ENCODE measurements at regions not wholly inside any gene's neighbourhood (a gene's known extent, or its start where the extent isn't known, plus 50 kb on each side); places are given as distances from the start of the nearest gene placed in this dataset.

DNA sequence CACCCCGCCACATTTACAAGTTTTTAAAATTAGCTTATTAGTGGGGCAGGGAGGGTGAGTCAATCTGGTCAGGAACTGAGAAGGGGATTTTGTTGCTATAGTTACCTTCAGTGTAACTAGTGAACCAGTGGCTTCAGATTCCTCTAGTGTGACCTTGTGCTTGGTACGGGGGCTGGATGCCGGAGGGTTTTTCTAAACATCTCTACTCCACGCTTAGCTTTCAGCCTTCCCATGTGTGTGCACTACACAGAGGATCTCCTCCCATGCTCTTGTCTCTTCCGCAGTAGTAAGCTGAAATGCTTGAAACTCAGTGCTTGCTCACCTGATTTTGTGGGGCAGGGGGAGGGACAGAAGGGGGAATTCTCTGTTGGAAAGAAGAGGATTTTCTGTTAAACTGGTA lies 67.9 kb upstream of the AKAP13 start:
- DNase-seq: no peak

DNA sequence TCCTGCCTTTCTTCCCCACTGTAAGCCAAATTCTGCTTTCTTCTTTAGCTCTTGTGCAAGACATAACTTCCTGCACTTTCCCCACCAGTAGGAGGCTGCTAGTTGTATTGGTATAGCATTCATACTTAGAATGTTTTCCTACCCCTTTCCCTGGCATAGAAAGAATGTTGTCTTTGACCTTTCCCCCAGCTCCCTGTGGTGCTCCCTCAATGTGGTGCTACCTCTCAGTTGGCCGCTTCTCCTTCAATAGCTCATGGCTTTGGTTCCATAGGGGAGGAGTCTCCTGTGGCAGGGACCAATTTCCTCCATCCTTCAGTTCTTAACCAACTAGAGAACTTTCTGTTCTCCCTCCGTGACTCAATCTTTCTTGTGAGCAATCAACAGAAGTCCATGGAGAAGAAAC lies 67.5 kb upstream of the AKAP13 start:
- no peak for DNase-seq

DNA sequence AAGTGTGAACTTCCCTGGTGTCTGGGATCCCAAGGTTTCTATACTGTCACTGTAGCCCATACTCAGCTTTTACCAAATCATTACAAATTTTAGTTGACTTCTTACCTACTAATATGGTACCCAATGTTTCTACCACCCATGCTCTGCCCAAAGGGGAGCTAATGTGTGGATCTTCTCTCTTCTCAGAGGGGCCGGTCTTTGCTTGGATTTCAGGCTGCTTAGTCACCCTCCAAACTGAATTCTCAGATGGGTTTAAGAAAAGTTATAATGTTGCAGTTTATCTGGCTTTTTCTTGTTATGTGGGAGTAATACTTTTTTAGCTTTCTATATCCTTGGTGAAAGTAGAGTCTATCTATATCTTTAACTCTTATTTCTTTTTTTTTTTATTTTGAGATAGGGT lies 67.1 kb upstream of the AKAP13 start:
- DNase-seq: no peak

DNA sequence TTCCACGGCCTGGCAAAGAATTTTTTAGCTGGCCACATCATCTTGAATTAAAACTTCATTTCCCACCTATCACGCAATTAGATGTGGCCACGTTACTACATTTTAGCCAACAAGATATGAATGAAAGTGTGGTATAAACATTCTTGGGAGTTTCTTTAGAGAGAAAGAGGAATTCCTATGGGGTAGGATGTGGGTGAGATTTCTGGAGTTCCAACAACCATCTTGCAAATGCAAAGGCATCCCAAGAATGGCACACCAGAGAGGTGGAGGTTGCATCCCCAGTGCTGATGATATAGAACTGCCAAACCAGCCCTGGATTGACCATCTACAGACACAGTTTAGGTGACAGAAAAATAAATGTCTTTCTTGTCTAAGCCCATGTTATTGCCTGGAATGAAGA lies 66.3 kb upstream of the AKAP13 start:
- DNase-seq: no peak

DNA sequence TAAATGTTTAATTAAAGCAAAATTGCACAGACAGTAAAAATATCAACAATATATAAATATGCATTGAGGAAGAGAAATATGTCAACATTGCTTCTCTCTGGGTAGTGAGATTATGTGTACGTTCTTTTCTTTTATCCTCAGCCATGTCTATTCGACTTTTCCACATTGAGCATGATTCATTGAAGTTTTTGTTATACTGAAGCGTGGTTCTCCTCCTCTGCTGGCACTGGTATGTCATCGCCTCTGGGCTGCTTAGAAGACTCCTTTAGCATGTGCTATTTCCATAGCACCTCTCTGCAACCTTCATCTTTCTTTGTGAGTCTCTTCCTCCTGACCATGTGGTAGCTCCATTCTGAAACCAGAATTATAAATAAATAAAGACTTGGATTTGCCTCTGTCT lies 65.8 kb upstream of the AKAP13 start:
- no peak for DNase-seq

DNA sequence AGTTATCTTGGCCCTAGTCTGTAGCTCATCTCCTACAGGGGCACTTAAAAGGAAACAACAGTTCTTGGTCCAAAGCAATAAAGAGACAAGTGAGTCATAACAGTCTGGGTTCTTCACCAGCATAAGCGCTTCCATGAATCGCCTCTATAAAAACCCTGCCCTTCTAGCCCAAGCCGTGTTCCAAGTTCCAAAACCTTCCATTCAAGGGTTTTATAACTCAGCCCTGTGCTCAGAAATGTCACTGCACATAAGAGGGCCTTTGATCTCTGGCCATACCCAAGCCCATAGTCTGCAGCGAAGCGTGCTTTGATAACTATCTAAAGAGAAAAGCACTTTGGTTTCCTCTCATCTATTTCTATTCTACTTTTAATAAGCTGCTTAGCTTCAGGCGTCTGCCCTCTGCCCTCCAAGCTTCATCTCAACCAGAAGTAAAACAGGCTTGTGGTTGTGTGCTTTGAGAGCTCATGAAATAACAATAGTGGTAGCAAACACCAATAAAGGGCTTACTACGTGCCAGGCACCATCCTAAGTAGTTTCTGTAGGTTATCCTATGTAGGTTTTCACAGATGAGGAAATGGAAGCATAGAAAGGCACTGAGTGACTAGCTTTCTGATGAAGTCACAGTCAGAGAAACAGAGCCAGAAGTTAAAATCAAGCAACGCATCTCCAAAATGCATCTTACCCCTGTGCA lies 64.0 kb upstream of the AKAP13 start:
- peak; percentile 68 for DNase-seq

DNA sequence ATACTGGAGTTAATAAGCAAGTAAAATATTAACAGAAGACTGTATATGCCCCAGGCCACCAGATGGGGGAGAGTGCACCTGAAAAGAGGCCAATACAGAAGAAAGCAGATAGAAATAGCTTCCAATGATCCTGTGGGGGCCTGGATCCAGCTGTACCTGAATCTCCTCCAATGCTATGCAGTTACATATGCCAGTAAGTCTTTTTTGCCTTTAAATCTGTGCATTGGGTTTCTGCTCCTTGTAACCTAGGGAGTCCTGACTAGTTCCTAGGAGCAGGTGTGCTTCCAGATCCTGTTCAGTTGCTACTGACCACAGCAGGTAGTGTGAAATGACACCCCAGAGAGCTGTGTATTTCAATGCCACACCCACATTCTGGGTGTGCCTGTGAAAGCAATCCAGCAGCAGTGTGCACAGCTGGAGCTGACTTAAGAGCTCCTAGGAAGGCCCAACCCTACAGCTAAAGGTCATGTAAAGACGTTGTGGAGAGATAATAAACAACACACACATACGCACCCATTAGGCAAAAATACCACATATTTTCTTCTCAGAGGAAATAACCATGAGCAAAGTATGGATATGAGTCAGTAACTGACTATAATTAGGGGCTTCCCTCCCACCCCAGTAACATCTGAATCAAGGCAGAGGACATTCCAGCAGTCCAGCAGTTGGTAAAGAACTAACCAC lies 62.2 kb upstream of the AKAP13 start:
- DNase-seq: peak; percentile 68

DNA sequence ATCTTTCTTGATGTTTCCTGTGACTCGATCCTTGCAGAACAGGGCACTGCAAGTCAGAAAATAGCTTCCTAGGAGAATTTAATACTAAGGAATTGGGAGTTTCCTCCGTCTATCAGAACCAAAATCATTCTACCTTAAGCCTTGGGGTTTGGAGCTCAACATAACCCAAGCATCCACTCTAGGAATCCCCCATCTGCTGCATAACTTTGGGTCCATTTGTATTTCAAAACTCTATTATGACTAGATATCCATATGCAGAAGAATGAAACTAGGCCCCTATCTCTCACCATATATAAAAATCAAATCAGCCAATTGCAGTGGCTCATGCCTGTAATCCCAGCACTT lies 61.7 kb upstream of the AKAP13 start:
- DNase-seq: no peak

DNA sequence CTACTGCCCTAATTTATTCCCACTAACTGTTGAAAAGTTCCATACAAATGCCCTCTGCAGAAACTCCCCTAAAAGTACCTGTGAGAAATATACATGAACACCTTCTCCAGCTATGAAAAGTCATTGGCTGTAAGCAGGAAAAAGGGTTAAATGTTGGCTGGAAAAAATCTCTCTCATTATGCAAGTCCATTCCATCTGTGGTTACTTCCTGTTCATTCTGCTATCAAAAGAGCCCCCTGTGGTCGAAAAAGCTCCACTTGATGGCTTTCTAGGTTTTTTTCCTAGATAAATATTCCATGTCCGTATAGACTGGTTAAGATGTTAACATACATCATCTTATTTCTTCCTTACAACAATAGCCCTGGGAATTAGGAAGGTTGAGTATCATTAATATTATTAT lies 56.2 kb upstream of the AKAP13 start:
- no peak for DNase-seq

DNA sequence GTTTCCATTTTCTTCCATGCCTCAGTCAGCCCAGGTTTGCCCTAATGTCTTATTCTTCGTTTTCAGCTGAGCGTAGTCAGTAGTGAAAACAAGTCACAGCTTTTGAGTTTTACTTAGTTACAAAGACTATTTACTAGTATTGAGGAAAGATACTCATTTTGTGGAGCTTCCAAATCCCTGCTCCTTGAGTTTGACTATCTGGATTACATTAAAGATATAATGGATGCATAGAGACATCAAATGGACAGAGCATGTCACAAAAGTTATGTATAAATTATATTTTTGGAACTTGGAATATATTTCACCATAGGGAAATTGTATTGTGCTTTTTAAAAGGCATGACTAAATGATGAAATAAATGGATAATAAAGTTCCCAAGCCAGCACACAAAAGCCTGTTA lies 54.6 kb upstream of the AKAP13 start:
- DNase-seq: no peak

DNA sequence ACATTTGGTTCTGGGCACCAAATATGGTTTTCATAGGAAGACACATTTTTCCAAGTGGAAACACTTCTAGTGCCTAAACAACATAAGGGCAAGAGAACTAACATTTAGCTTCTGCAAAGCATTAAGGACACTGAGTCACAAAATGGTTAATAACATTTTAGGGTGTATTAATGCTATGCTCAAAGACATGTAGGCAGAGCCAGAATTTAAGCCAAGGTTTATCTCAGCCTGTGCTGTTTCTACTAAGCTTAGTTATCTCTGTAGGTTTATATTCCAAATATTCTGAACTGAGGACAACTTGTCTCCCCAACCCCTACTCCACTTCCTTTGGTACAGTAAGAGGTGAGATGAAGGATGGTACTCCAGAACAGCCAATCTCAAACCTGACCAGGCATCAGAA lies 54.1 kb upstream of the AKAP13 start:
- DNase-seq: no peak

DNA sequence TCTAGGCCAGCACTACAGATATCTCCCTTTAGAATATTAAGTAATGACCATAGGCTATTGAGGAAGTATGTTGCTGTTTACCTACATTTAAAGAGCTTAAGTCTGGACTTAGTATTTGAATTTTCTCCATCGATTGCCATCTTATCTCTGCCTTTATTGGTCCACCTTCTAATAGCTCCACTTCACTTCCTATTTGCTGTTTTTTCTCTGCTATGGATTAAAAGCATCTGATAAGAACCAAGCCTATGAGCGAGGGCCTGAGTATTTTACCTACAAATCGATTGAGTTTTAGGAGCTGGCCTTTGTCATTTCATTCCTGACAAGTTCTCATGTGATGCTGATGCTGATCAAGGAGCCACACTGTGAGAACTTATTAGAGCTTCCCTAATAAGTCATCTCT lies 52.6 kb upstream of the AKAP13 start:
- no peak for DNase-seq

DNA sequence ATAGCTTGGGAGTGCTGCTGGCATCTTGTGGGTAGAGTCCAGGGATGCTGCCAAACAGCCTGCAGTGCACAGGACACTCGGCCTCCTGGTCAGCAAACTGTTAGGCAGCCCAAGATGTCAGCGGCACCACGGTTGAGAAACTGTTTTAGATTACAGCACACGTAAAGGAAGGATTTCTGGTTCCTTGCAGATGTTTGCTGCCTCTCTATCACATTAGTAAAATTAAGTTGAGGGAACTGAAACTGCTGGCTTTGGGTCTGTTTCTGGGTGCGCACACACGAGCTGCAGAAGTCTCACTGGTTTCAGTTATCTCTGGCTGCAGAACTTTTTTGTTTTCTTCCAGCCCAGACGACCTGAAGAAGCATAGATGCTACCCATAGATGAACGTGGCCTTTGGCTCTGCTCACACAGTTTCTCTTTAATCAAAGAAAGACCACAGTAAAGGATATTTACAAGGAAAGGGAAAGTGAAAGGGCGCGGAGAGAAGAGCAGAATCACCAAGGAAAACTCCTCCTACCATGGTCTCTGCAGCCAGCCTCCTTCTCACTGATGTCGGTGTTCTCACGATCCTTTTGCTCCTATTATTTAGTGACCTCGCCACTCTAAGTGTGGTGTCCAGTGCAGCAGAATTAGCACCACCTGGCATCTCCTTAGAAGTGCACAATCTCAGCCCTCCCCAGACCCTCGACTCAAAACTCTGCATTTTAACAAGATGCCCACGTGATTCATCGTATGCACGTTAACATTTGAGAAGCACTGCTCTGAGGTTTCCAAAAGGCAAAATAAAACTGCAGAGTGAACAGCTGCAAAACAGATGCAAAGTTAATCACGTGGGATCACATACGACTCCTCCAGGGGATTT lies 50.6 kb upstream of the AKAP13 start:
- no peak for DNase-seq

Data from activated effector memory CD4-positive, alpha-beta T cell treated with anti-CD3 and anti-CD28 coated beads, Interleukin-2, amount 50 U/mL, for 16 hours (primary cell).